ENCODE measurements at regions not wholly inside any gene's neighbourhood (a gene's known extent, or its start where the extent isn't known, plus 50 kb on each side); places are given as distances from the start of the nearest gene placed in this dataset.

DNA sequence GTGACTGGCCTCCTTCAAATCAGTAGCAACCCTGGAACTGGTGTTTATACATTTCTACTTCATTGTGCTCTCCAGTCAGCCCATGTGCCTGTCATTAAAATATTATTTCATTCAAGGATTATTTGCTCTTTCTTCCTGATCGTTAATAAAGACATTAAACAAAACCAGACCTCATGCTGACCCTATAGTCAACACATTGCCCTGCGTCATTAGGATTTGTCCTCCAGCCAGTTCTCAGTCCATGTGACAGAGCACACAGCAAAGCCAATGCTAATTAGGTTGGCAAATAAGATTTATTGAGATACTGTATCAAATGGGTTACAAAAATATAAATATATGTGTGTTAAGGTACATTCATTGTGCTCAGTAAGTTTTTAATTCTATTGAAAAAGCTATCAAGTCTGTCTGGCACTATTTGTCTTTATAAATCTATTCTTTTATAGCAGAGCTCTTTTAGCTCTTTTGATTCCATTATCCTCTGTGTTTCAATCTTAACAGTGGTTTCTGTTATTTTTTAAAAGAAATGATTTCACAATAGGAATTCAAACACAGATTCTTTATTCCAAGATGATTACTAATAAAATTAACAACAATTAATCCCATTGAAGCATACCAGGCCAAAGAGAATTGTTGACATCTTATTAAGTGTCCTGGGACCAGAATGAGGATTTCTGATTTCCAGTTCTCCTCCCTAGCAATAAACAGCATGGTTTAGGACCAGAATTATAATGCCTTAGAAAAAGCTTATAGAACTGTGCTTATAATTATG, 209.4 kb upstream of the RGMB start:
- no peak for DNase-seq (ENCODE audit: low spot score)

DNA sequence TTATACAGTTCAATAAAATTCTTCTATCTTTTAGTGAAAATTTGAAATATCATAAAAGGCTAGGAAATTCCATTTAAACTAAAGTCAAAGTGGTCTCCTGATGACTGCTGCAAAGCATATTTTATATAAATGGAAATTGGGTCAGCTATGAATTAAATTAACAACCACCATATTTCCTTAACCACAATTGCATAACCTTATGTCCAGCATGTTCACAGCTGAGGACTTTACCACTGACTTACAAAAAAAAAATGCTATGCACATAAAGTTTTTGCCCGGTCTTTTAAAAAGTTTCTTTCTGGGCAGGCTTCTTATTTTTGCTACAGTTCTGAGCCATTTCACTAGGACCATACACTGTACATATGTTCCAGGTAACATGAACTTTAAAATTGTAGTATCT, 208.6 kb upstream of the RGMB start:
- no peak for DNase-seq (ENCODE audit: low spot score)

- no peak for DNase-seq (ENCODE audit: low spot score)
These were observed 205.1 kb upstream of the RGMB start for GRCh38 chr5:98568336-98568735.

GRCh38 chr5:98569288-98569687, 204.2 kb upstream of the RGMB start:
- DNase-seq (ENCODE audit: low spot score): no peak

- no peak for DNase-seq (ENCODE audit: low spot score)
These were observed 203.5 kb upstream of the RGMB start for GRCh38 chr5:98570010-98570409.

- DNase-seq (ENCODE audit: low spot score): peak; percentile 19
These were observed 202.7 kb upstream of the RGMB start for GRCh38 chr5:98570661-98571191.

DNA sequence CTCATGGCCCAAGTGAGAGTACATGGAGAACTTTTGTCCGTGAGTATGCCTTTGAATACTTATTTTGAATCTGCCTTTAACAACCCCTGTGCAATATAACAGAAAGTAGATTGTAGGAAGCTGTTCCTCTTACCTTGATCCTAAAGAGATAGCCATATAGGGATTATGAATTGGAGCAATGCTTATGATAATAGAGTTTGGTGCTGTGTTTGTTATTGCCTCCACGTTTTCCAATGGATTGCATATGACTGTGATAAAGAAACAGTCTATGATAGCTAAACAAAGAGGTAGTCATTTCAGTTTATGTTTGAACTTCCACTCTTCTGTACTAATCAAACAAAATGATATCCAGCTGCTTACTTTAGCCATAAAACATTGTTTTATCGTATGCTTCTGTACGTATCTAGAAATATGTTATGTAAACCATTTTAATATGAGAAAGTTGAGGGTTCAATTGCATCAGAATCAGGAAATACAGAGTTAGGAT, 199.6 kb upstream of the RGMB start:
- no peak for DNase-seq (ENCODE audit: low spot score)

DNA sequence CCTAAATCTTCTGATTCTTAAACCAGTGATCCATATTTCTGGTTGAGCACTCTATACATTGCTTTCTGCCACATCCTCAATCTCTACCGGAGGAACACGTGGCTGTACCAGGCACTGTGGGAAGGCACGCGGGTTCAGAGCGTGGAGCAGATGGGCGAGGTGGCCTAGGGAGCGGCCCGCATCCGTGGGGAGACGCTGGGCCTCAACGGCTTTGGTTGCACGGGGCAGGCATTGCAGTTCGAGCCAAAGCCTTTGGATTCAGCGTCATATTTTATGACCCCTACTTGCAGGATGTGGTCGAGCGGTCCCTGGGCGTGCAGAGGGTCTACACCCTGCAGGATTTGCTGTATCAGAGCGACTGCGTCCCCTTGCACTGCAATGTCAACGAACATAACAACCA, 197.2 kb upstream of the RGMB start:
- DNase-seq (ENCODE audit: low spot score): no peak

- no peak for DNase-seq (ENCODE audit: low spot score)
These were observed 195.0 kb upstream of the RGMB start for GRCh38 chr5:98578438-98578837.

DNA sequence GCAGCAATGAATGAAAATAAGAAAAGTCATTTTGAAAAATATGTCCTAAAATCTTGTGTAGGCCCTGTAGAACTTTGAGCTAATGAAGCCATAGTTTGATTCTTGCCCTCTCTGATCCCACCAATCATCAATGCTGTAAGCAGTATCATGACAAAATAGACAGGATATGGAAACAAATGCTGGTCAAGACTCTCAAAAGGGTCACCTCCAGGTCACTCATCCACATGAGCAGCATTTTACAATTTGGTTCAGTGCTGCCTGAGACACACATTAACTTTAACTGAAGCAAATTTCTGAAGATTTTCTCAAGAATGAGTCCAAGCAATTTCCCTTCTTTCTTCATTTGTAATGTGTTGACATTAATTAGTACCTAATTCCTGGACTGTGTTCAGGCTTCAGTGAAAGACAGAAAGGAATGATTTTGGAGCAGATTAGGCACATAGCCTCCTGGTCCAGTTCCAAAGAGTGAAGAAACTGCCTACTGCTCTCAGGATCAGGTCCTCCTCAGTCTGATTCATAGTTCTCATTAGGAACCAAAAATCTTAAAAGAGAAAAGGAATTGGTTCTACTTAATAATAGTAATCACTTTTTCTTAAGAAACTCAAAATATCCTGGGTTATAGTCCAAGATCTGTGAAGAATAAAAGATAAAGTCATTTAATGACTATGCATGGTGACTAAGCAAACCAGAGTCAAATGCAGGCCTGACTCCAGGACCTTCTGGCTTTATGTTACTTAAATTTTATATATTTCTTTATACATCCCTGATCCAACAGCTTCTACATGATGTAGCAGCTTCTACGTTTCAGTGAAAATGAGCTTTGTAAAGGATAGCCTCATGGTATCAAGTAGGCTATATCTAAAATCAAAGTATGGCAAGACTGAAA, 192.1 kb upstream of the RGMB start:
- DNase-seq (ENCODE audit: low spot score): no peak

DNA sequence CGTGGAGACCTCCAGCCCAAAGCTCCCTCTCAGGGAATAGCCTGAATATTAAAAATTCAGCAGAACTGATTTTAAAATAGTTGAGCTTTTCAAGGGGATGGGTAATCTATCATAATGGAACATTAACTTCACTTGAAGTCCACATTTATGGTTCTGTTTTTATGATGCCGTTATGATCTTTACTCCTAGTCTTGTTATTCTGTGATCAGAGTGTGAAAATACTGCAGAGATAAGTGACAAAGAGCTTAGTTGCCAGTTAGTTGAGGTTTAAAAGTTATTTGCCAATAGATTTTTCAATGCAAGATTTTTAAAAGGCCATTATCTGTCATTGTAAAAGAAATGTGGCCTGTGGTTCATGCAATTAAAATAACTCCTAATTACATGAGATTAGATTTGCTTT, 189.9 kb upstream of the RGMB start:
- DNase-seq (ENCODE audit: low spot score): no peak

DNA sequence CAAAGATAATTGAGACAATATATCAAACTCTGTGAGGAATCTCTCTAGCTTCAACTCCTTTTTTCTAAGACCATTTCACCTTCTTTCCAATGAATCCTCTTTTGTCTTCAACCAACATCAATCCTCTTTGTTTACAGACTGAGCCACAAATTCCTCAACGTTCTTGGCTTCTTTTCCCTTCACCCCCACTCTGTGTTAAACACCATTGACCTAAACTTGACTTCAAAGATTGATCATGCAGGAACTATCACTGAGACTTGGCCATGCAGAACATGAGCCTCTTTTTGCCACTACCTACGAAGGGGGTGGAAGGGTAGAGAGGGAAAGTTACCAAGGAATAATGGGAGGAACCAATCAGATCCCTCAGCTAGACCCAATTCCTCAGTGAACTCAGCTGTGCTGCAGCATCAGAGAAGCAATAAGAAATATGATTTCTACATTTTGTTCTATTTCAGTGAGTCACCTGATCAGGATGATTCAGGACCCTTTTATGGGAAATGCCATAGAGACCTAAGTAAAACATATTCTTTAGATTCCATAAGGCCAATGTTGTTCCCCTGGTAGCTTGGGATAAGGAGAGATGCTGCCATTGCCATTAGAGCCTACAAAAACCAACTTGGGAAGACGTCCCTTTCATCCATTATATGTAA, 187.7 kb upstream of the RGMB start:
- no peak for DNase-seq (ENCODE audit: low spot score)

GRCh38 chr5:98586581-98586980, 186.9 kb upstream of the RGMB start:
- no peak for DNase-seq (ENCODE audit: low spot score)

GRCh38 chr5:98587166-98587565, 186.3 kb upstream of the RGMB start:
- no peak for DNase-seq (ENCODE audit: low spot score)

GRCh38 chr5:98588215-98588614, 185.2 kb upstream of the RGMB start:
- DNase-seq (ENCODE audit: low spot score): peak; percentile 25

GRCh38 chr5:98593418-98593817, 180.0 kb upstream of the RGMB start:
- DNase-seq (ENCODE audit: low spot score): no peak

DNA sequence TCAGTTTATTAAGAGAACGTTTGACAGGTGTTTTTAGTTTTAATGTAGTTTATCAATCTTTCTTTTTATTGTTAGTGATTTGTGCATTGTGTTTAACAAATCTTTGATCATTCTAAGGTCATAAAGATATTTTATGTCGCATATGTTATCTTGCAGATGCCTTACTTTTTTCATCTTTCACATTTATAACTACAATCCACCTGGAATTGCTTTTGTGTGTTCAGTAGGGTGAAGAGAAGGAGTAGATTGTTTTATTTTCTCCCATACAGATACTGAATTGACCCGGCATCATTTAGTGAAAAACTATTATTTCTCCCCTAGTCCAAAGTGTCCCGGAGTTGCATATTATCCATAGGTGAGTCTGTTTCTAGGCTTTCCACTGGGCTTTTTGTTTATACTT, 179.4 kb upstream of the RGMB start:
- DNase-seq (ENCODE audit: low spot score): no peak

DNA sequence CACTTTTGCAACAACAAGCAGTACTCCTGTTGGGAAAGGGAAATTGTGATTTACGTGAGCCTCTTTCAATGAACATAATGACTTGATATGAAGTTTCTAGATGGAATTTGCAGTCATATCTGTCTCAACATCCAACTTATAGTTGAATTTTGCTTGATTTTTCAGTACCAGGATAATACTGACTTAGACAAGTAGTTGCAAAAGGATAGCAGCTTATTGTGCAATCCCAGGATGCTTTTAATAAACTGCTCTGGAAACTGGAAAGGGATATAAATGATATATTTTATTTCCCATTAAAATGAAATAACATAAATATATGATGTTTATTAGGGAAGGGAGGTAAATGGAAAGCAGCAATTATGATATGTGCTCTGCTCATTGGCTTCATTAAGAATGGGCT, 174.4 kb upstream of the RGMB start:
- DNase-seq (ENCODE audit: low spot score): no peak

GRCh38 chr5:98602534-98603112, 170.8 kb upstream of the RGMB start:
- DNase-seq (ENCODE audit: low spot score): no peak

GRCh38 chr5:98603456-98603855, 170.0 kb upstream of the RGMB start:
- DNase-seq (ENCODE audit: low spot score): no peak

DNA sequence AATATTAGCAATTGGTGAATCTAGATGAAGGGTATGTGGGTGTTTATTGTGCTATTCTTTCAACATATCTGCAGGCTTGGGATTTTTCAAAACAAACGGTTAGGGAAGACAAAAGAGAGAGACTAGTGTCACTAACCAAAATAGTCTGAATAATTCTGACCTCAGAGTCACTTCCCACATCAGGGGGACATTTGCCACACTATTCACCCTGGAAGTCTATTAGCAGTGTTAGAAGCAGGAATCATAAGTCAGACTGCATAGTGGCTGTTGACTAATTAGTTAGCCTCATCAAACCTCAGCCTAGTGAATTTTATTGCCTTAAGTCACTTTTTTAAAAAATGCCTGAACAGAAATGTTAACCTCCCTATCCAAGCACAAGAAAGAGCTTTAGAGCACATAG, 169.2 kb upstream of the RGMB start:
- no peak for DNase-seq (ENCODE audit: low spot score)

All from H4 (cell line).